ENCODE measurements at regions not wholly inside any gene's neighbourhood (a gene's known extent, or its start where the extent isn't known, plus 50 kb on each side); places are given as distances from the start of the nearest gene placed in this dataset.

DNA sequence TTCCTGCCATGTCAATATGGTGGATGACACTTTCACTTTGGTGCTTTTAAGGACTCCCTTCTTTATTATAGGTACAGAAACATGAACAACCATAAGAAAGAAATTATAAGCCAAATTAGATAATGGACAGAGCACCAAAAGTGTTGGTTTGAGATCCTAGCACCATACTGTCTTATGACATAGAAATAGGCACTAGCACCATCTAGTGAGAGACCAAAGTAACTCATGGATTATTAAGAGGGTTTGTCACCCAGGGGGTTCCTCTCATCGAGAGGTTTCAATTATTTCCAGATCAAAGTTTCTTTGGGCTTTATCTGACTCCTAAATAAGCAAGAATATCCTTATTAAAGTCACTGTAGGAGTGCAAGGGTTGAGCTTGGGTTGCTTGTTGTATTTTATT lies 153.0 kb upstream of the DIO2 start:
- no peak for FAIRE-seq
- 17 to 34% (median 22%) methylated on average over 1 of the region's 1 CpG for WGBS, 3 donors
- Histone ChIP-seq H3K36me3 (ENCODE audit: control insufficient read depth in 3 of 3, insufficient read depth in 2 of 3, low read depth in 1 of 3, low read length in 3 of 3) (no peaks in the 10 kb centered on the region), H3K4me1 (ENCODE audit: control insufficient read depth in 3 of 3, insufficient read depth in 2 of 3, low read depth in 1 of 3, low read length in 2 of 3) (no peaks in the 10 kb centered on the region), H3K9me3 (ENCODE audit: control insufficient read depth in 2 of 2, insufficient read depth in 1 of 2, low read depth in 1 of 2, low read length in 1 of 2) (no peaks in the 10 kb centered on the region), H3K4me3 (ENCODE audit: low read depth in 1 of 3, low read length in 3 of 3) (no peak overlapping the region), H3K27me3 (ENCODE audit: control insufficient read depth in 3 of 3, insufficient read depth in 3 of 3, low read length in 3 of 3) (no peaks in the 10 kb centered on the region), H3K27ac (ENCODE audit: low read depth in 1 of 3, low read length in 2 of 3) (no peak overlapping the region)
- no peak for DNase-seq

DNA sequence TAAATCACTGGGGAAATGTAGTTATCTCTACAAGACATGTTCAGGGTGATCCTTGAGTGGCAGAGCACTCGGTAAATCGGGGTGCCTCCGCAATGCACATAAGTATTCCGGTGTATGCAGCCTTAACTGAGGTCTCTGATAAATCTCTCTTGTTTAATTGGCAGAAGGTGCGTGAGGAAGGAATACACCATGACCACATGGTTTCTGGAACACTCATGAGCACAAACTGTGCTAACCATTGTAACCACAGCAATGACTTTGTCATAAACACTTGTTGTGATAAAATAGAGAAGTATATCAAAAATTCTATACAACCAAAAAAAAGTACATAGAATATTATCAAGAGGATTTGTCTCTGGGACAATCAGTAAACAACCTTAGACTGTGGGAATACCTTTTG lies 146.8 kb upstream of the DIO2 start:
- WGBS, 3 donors: 77 to 85% (median 80%) methylated on average over 5 of the region's 5 CpGs
- no peaks in the 10 kb centered on the region for H3K36me3 ChIP-seq (ENCODE audit: control insufficient read depth in 3 of 3, insufficient read depth in 2 of 3, low read depth in 1 of 3, low read length in 3 of 3)
- no peaks in the 10 kb centered on the region for H3K4me1 ChIP-seq (ENCODE audit: control insufficient read depth in 3 of 3, insufficient read depth in 2 of 3, low read depth in 1 of 3, low read length in 2 of 3)
- no peak overlapping the region for H3K4me3 ChIP-seq (ENCODE audit: low read depth in 1 of 3, low read length in 3 of 3)
- no peak for DNase-seq
- no peak overlapping the region for H3K27ac ChIP-seq (ENCODE audit: low read depth in 1 of 3, low read length in 2 of 3)
- no peaks in the 10 kb centered on the region for H3K9me3 ChIP-seq (ENCODE audit: control insufficient read depth in 2 of 2, insufficient read depth in 1 of 2, low read depth in 1 of 2, low read length in 1 of 2)
- no peak for FAIRE-seq
- H3K27me3 ChIP-seq (ENCODE audit: control insufficient read depth in 3 of 3, insufficient read depth in 3 of 3, low read length in 3 of 3): no peaks in the 10 kb centered on the region

- Histone ChIP-seq H3K36me3 (ENCODE audit: control insufficient read depth in 3 of 3, insufficient read depth in 2 of 3, low read depth in 1 of 3, low read length in 3 of 3) (no peaks in the 10 kb centered on the region), H3K4me3 (ENCODE audit: low read depth in 1 of 3, low read length in 3 of 3) (no peak overlapping the region), H3K27ac (ENCODE audit: low read depth in 1 of 3, low read length in 2 of 3) (no peak overlapping the region), H3K4me1 (ENCODE audit: control insufficient read depth in 3 of 3, insufficient read depth in 2 of 3, low read depth in 1 of 3, low read length in 2 of 3) (no peaks in the 10 kb centered on the region), H3K27me3 (ENCODE audit: control insufficient read depth in 3 of 3, insufficient read depth in 3 of 3, low read length in 3 of 3) (no peaks in the 10 kb centered on the region), H3K9me3 (ENCODE audit: control insufficient read depth in 2 of 2, insufficient read depth in 1 of 2, low read depth in 1 of 2, low read length in 1 of 2) (no peaks in the 10 kb centered on the region)
- DNase-seq: no peak
- no peak for FAIRE-seq
- 52 to 74% (median 73%) methylated on average over 2 of the region's 2 CpGs for WGBS, 3 donors
These were observed 145.1 kb upstream of the DIO2 start for GRCh38 chr14:80356413-80356812.

DNA sequence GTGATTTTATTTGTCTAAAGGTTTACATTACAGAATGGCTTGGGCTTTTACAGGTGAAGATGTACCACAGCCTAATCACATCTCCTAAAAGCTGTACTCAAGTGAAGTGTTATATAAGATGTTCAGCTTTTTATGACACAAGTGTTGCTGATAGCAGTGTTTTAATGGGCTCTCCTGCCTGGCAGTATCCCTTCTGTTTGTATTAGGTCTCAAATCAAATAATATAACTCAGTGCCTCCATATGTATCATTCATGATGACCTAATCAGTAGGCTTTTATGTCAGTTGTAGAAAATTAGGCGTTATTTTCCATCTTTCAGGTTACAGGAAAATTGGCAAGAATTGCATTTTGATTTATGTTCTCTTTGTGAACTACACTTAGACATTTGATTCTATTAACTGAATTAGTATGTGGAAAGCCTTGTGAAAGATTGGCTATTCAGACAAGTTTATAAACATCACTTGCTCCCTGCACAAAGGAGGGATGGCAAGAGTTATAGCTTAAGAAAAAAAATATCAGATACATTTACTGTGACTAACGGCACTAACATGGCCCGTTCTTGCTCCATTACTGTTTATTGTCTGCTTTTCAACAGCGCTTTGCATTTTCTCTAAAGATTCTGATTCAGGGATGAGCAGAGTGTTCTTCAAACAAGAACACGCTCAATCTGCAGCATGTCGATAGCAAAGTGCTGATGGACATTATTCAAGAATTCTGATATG lies 143.7 kb upstream of the DIO2 start:
- no peak overlapping the region for H3K4me3 ChIP-seq (ENCODE audit: low read depth in 1 of 3, low read length in 3 of 3)
- no peaks in the 10 kb centered on the region for H3K36me3 ChIP-seq (ENCODE audit: control insufficient read depth in 3 of 3, insufficient read depth in 2 of 3, low read depth in 1 of 3, low read length in 3 of 3)
- no peaks in the 10 kb centered on the region for H3K9me3 ChIP-seq (ENCODE audit: control insufficient read depth in 2 of 2, insufficient read depth in 1 of 2, low read depth in 1 of 2, low read length in 1 of 2)
- no peak overlapping the region for H3K27ac ChIP-seq (ENCODE audit: low read depth in 1 of 3, low read length in 2 of 3)
- no peak for DNase-seq
- 77 to 90% (median 86%) methylated on average over 6 of the region's 6 CpGs for WGBS, 3 donors
- H3K4me1 ChIP-seq (ENCODE audit: control insufficient read depth in 3 of 3, insufficient read depth in 2 of 3, low read depth in 1 of 3, low read length in 2 of 3): no peaks in the 10 kb centered on the region
- H3K27me3 ChIP-seq (ENCODE audit: control insufficient read depth in 3 of 3, insufficient read depth in 3 of 3, low read length in 3 of 3): no peaks in the 10 kb centered on the region
- FAIRE-seq: no peak

GRCh38 chr14:80352471-80352870 lies 141.2 kb upstream of the DIO2 start:
- no peak for DNase-seq
- no peak for FAIRE-seq
- Histone ChIP-seq H3K4me3 (ENCODE audit: low read depth in 1 of 3, low read length in 3 of 3) (no peak overlapping the region), H3K4me1 (ENCODE audit: control insufficient read depth in 3 of 3, insufficient read depth in 2 of 3, low read depth in 1 of 3, low read length in 2 of 3) (no peaks in the 10 kb centered on the region), H3K27me3 (ENCODE audit: control insufficient read depth in 3 of 3, insufficient read depth in 3 of 3, low read length in 3 of 3) (no peaks in the 10 kb centered on the region), H3K9me3 (ENCODE audit: control insufficient read depth in 2 of 2, insufficient read depth in 1 of 2, low read depth in 1 of 2, low read length in 1 of 2) (no peaks in the 10 kb centered on the region), H3K27ac (ENCODE audit: low read depth in 1 of 3, low read length in 2 of 3) (no peak overlapping the region), H3K36me3 (ENCODE audit: control insufficient read depth in 3 of 3, insufficient read depth in 2 of 3, low read depth in 1 of 3, low read length in 3 of 3) (no peaks in the 10 kb centered on the region)
- WGBS, 3 donors: 57 to 88% (median 79%) methylated on average over 1 of the region's 1 CpG

DNA sequence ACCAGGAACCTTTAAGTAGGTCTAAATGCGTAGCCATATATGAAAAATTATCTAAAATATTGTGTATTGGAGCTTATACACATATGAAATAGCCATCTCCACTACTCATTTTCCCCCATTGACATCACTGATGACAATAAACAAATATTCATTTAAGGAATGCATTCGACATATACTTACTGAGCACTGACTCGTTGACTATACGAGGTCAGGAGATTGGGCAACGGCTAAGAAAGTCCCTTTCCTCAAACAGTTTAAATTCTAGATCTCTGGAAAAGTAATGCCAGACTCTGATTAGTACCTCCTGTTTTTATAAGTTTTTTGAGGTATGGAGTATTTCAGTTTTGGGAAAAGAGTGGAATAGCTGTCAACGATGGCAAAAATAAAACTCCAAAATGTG lies 139.4 kb upstream of the DIO2 start:
- H3K27me3 ChIP-seq (ENCODE audit: control insufficient read depth in 3 of 3, insufficient read depth in 3 of 3, low read length in 3 of 3): no peaks in the 10 kb centered on the region
- H3K9me3 ChIP-seq (ENCODE audit: control insufficient read depth in 2 of 2, insufficient read depth in 1 of 2, low read depth in 1 of 2, low read length in 1 of 2): no peaks in the 10 kb centered on the region
- H3K4me1 ChIP-seq (ENCODE audit: control insufficient read depth in 3 of 3, insufficient read depth in 2 of 3, low read depth in 1 of 3, low read length in 2 of 3): no peaks in the 10 kb centered on the region
- 78 to 86% (median 84%) methylated on average over 6 of the region's 6 CpGs for WGBS, 3 donors
- FAIRE-seq (no peak), DNase-seq (no peak)
- H3K4me3 ChIP-seq (ENCODE audit: low read depth in 1 of 3, low read length in 3 of 3): no peak overlapping the region
- no peak overlapping the region for H3K27ac ChIP-seq (ENCODE audit: low read depth in 1 of 3, low read length in 2 of 3)
- H3K36me3 ChIP-seq (ENCODE audit: control insufficient read depth in 3 of 3, insufficient read depth in 2 of 3, low read depth in 1 of 3, low read length in 3 of 3): no peaks in the 10 kb centered on the region

GRCh38 chr14:80346395-80346794 lies 135.1 kb upstream of the DIO2 start:
- 25 to 42% (median 33%) methylated on average over 2 of the region's 2 CpGs for WGBS, 3 donors
- DNase-seq: no peak
- no peak for FAIRE-seq

DNA sequence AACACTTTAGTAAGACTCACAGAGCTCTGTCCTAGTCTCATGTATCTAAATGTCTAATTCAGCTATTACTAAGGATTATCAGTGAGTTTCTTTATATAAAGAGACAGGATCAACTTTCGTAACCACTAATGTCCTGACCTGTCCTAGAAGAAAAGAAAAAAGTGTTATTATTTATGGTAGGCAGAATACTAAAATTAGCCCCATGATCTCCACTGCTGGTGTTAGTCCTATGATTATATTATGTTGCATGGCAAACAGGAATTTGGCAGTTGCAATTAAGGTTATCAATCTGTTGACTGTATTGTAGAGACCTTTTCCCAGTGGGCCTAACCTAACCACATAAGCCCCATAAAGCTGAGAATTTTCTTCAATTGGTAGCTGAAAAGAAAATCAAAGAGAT lies 132.9 kb upstream of the DIO2 start:
- FAIRE-seq: no peak

More at GRCh38 chr14:80346395-80346794, 135.1 kb upstream of the DIO2 start:
- no peak overlapping the region for H3K27ac ChIP-seq (ENCODE audit: low read depth in 1 of 3, low read length in 2 of 3)
- no peaks in the 10 kb centered on the region for H3K27me3 ChIP-seq (ENCODE audit: control insufficient read depth in 3 of 3, insufficient read depth in 3 of 3, low read length in 3 of 3)
- H3K4me1 ChIP-seq (ENCODE audit: control insufficient read depth in 3 of 3, insufficient read depth in 2 of 3, low read depth in 1 of 3, low read length in 2 of 3): no peaks in the 10 kb centered on the region
- H3K4me3 ChIP-seq (ENCODE audit: low read depth in 1 of 3, low read length in 3 of 3): no peak overlapping the region
- H3K9me3 ChIP-seq (ENCODE audit: control insufficient read depth in 2 of 2, insufficient read depth in 1 of 2, low read depth in 1 of 2, low read length in 1 of 2): no peaks in the 10 kb centered on the region
- H3K36me3 ChIP-seq (ENCODE audit: control insufficient read depth in 3 of 3, insufficient read depth in 2 of 3, low read depth in 1 of 3, low read length in 3 of 3): no peaks in the 10 kb centered on the region

DNA sequence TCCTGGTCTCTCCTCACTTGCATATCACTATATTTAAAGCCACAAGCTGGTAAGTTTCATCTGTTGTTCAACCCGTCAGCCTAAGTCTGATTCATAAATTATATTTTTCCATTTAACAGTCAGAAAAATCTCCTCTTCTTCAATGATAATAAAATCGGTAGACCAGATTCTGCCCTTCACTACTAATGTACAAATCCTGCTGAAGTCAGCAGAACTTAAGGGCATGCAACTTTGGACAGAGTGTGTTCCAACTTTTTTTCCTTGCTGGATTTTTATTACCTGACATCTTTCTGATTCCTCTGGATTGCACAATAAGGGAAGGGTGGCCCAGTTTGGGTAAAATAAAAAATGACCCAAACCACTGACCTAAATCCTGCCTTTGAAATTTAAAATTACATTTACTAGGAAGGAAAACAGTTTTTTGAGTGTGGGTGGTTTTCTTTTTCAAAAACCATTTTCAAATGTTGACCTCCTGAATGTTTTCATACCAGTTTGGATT lies 125.4 kb upstream of the DIO2 start:
- H3K27ac ChIP-seq (ENCODE audit: low read depth in 1 of 3, low read length in 2 of 3): no peak overlapping the region
- WGBS, 3 donors: 76 to 90% (median 78%) methylated on average over 2 of the region's 2 CpGs
- no peaks in the 10 kb centered on the region for H3K4me1 ChIP-seq (ENCODE audit: control insufficient read depth in 3 of 3, insufficient read depth in 2 of 3, low read depth in 1 of 3, low read length in 2 of 3)
- FAIRE-seq: no peak
- H3K36me3 ChIP-seq (ENCODE audit: control insufficient read depth in 3 of 3, insufficient read depth in 2 of 3, low read depth in 1 of 3, low read length in 3 of 3): no peaks in the 10 kb centered on the region
- DNase-seq: no peak
- H3K27me3 ChIP-seq (ENCODE audit: control insufficient read depth in 3 of 3, insufficient read depth in 3 of 3, low read length in 3 of 3): no peaks in the 10 kb centered on the region
- H3K9me3 ChIP-seq (ENCODE audit: control insufficient read depth in 2 of 2, insufficient read depth in 1 of 2, low read depth in 1 of 2, low read length in 1 of 2): no peaks in the 10 kb centered on the region
- no peak overlapping the region for H3K4me3 ChIP-seq (ENCODE audit: low read depth in 1 of 3, low read length in 3 of 3)

More for the DNA sequence above, 132.9 kb upstream of the DIO2 start:
- Histone ChIP-seq H3K27ac (ENCODE audit: low read depth in 1 of 3, low read length in 2 of 3) (no peak overlapping the region), H3K9me3 (ENCODE audit: control insufficient read depth in 2 of 2, insufficient read depth in 1 of 2, low read depth in 1 of 2, low read length in 1 of 2) (no peaks in the 10 kb centered on the region), H3K36me3 (ENCODE audit: control insufficient read depth in 3 of 3, insufficient read depth in 2 of 3, low read depth in 1 of 3, low read length in 3 of 3) (no peaks in the 10 kb centered on the region), H3K27me3 (ENCODE audit: control insufficient read depth in 3 of 3, insufficient read depth in 3 of 3, low read length in 3 of 3) (no peaks in the 10 kb centered on the region), H3K4me3 (ENCODE audit: low read depth in 1 of 3, low read length in 3 of 3) (no peak overlapping the region), H3K4me1 (ENCODE audit: control insufficient read depth in 3 of 3, insufficient read depth in 2 of 3, low read depth in 1 of 3, low read length in 2 of 3) (no peaks in the 10 kb centered on the region)
- 81 to 89% (median 87%) methylated on average over 1 of the region's 1 CpG for WGBS, 3 donors
- no peak for DNase-seq
